ENCODE measurements at regions not wholly inside any gene's neighbourhood (a gene's known extent, or its start where the extent isn't known, plus 50 kb on each side); places are given as distances from the start of the nearest gene placed in this dataset.

DNA sequence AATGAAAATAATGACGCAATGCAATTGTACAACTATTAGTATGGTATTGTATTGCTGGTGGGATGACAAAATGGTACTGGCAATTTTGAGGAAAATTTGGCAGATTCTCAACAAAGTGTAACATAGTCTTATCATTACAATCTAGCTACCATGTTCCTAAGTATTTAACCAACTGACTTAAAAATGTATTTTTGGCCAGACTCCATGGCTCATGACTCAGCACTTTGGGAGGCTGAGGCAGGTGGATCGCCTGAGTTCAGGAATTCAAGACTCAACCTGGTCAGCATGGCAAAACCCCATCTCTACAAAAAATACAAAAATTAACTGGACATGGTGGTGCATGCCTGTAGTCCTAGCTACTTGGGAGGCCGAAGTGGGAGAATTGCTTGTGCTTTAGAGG lies 1409.5 kb downstream of the AACS start:
- TF ChIP-seq, protein P1, sequence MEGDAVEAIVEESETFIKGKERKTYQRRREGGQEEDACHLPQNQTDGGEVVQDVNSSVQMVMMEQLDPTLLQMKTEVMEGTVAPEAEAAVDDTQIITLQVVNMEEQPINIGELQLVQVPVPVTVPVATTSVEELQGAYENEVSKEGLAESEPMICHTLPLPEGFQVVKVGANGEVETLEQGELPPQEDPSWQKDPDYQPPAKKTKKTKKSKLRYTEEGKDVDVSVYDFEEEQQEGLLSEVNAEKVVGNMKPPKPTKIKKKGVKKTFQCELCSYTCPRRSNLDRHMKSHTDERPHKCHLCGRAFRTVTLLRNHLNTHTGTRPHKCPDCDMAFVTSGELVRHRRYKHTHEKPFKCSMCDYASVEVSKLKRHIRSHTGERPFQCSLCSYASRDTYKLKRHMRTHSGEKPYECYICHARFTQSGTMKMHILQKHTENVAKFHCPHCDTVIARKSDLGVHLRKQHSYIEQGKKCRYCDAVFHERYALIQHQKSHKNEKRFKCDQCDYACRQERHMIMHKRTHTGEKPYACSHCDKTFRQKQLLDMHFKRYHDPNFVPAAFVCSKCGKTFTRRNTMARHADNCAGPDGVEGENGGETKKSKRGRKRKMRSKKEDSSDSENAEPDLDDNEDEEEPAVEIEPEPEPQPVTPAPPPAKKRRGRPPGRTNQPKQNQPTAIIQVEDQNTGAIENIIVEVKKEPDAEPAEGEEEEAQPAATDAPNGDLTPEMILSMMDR (IDR thresholded peaks at IDR 0.05; ENCODE audit: insufficient read depth, low read length): no peak
- TF ChIP-seq POLR2AphosphoS5 (IDR thresholded peaks at IDR 0.05; ENCODE audit: low read depth): no peak

Data from HL-60 (cell line).